Stromal cell of bone marrow (primary cell): ENCODE measurements at regions not wholly inside any gene's neighbourhood (a gene's known extent, or its start where the extent isn't known, plus 50 kb on each side); places are given as distances from the start of the nearest gene placed in this dataset.

Experiments
- DNase-seq: peaks from one replicate; pipeline ENCODE4 v3.0.0-alpha.2; 2012; ENCODE audit warnings: low read depth

DNA sequence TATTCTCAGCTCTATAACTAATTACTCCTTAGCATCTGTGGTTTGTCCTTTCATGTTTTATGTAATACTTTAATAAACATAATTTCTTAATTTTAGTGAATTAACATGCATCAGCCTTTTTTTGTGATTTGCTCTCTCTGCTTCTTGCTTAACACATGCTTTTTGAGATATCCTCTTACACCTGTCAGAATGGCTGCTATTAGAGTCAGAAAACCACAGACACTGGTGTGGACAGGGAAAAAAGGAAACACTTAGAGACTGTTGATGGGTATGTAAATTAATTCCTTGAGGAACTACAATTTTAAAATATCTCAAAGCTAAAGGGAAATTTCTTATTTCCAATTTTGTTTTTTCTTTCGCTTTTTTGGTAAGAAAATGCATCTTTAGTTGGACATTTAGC, 549.0 kb downstream of the ZNF804A start:
- DNase-seq = no peak

DNA sequence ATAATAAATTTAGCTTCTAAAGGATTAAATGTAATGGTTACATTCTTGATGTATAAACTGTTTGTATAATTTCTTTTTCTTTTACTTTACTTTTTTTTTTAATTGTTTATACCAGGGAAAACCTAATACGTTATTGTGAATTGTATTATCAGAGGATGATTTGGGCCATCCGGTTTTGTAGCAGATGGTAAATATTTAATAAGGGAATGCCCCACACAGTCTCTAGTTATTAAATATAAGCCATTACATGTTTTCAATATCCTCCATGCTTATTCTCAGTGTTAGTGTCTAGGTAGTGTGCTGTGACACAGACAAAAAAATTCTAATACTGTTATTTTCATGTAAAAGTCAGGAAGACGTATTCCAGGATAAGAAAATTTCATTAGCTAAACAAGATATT, 553.9 kb downstream of the ZNF804A start:
- no peak for DNase-seq

DNA sequence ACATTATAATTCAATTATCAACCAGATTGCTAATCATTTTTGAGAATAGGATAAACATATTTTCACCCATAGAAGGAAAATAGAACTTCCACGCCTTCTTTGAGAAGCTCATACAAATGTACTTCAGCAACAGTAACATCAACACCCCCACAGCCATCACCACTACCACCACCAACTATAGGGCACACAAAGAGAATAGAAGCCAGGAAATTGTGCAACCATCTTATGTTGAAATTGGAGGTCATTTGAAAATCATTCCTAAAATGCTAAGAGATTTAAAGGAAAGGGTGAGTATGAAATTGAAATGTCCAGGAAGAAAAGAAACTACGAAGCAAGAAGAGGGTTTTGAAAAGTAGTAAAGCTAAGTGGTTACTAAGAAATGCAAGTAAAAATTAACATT, 563.4 kb downstream of the ZNF804A start:
- no peak for DNase-seq

DNA sequence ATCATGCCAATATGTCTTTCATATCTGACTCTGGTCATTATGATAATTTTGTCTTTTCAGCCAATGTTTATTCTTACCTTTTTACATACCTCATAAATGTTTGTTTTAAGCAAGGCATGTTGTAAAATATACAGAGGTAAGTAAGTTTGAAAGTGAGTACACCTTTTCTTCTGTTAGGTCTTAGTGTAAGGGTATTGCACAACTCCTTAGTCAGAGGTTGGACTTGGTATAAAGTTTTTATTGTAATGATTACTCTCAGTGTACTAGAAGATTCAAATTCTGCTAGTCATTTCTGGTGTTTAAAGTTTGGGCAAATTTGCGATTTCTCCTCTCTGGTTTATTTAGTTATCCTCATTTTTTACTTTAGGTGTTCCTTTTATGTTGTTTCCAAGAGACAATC, 564.3 kb upstream of the FSIP2 start:
- DNase-seq = no peak

DNA sequence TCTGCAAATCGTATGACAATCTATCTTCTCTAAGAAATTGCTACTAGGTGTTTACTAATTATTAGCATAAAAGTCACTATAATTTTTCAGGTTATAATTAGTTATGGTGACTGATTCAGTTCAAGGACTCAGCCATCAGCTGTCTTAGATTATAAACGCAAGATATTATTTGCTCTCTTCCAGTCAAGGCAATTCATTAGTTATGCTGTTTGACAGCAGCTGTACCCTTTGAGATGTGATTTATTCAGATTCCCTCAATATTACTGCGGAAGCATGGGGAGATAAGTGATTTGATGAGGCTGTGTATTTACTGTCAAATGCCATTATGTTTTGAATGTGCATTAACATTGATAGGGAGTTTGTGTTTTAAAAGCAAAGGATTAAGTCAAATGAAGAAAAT, 558.9 kb upstream of the FSIP2 start:
- no peak for DNase-seq

DNA sequence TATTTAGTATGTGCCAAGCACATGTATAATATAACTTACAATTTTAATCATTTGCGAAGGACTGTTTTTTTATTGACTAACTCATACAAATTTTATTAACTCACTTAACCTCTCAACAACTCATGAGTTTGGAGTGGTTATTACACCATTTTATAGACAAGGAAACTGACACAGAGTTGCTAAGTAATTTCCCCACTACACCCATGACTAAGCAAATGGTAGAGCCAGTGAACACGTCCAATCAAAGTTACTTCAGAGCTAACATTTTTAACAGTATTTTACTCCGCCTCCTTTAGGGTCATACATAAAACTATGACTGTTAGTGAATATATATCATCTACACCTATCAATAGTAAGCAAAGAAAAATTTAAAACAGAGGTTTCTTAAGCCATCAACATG, 556.7 kb upstream of the FSIP2 start:
- DNase-seq = no peak

DNA sequence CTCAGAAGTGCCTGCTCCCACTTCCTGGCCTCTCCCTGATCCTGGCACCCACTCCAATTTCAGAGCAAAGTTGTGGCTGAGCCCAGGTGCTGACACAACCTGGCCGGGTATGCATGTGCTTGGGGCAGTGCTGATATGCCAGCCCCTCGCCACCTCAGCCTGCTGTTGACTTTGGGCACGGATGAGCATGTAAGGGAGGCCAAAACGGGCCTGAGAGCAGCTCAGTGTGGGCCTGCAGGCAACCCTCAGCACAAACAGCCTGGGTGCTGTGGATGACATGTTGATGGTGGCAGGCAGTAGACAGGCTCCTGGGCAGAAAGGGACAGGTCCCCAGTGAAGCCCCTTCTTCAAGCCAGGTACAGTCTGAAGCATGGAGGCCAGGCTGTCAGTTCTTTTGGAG, 553.6 kb upstream of the FSIP2 start:
- no peak for DNase-seq

DNA sequence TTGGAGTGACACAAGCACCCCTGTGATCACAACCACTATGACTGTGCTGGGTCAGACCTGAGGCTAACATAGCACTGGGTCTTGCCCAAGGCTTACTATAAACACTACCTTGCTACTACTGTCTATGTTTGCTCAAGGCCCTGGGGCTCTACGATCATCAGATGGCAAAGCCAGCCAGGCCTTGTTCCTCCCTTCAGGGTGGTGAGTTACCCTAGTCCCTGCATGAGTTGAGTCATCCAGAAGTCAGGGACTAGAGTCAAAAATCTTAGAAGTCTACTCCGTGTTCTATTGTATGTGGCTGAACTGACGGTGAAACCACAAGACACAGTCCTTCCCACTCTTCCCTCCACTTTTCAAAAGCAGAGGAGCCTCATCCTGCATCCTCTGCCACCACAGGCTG, 551.2 kb upstream of the FSIP2 start:
- no peak for DNase-seq

DNA sequence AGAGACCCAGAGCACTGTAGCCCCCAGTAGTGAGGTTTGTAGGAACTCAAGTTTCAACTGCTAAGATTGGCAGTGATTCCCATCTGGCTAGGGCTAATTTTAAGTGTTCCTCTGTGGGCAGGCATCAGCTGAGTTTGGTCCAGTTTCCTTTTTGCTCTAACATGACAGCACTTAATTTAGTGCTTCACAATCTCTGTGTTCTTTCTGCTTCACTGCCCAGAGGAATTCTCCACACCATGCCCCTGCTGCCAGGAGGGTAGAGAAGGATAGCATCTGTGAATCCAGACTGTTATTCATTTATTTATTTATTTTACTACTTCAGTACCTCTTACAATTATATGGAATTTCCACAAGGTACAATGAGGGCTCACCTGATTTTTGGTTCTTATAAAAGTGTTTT, 549.9 kb upstream of the FSIP2 start:
- DNase-seq = no peak

DNA sequence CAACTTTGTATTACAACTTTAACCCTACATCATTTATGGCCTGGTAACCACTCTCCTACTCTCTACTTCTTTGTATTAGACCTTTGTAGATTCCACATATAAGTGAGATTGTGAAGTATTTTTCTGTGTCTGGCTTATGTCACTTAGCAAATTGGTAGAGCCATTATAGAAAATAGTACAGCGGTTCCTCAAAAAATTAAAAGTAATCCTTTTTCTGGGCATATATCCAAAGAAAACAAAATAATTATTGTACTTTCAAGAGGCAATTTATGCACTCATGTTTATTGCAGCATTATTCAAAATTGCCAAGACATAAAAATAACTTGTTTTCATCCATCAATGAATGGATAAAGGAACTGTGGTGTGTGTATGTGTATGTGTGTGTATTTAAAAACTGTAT, 537.5 kb upstream of the FSIP2 start:
- DNase-seq = no peak

DNA sequence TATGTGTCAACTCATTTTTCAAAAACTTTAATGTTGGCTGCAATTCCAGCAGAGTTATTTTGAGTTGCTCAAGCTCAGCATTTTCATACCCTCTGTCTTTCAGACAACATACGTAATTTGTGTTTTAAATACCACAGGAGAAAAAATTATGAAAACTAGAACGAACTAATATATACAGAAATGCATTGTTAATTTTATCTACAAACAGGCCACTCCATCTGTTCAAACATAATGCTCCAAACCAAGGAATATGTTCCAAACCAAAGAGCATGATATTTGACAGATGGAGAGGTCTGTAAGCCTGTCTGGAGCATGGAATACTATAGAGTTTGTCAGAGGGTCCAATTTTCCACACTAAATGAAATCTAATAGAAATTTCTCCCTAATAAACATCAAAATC, 536.2 kb upstream of the FSIP2 start:
- DNase-seq = no peak

DNA sequence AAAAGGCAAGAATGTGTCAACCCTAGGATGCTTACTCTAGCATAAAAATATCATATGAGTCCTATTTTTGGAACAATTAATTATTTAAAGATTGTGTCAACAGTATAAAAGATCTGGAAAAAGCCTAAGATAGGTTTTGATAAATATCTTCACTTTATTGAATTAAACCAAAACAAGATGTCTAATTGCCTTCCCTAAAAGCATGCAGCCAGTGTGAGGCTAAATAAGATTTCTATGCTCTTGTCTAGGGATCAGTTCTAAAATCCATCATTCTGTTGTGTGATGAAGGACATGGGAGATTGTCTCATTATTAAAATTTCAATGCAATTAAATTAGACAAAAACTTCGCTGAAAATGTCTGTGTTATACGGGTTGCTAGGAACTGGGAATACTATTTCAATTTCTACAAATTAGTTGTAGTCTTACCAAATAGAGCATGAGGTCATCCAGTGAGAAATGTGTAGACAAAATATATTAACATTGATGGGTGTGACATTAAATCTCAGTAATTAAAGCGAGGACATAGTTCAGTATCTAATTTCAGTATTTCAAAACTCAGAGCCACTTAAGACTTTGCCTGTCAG, 535.6 kb upstream of the FSIP2 start:
- no peak for DNase-seq

DNA sequence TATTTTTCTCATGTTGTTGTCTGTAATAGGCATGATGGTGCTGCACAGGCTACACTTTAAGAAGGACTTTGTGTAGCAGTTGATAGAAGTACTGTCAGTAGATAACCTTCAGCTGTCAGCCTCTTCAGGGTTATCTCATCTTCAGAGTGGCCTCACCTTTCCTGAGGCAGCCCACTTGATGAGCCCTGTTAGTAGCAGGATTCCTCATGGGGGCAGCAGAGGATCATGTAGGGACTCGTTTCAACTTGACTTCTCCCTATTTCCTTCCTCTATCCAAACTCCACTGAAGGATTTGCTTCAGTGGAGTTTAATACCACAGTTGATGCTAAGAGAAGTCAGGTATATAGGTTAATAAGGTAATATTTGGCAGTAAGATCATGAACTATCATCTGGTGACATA, 530.3 kb upstream of the FSIP2 start:
- no peak for DNase-seq

DNA sequence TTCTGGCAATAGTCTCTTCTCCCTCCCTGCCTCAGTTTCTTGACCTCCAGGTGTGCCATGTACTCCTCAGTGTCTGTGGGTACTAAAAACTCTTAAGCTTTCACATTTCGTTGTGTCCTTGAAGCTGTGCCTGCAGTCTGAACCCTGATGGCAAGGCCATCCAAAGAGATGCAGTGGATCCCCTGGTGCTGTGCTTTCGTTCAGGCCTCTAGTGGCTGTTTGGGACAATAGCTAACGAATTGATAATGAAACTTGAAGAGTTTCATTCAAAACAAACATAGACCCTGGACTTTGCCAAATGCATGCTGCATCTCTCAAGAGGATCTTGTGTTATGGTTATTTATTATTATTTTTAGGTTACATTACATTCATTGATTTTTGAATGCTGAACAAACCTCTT, 523.1 kb upstream of the FSIP2 start:
- DNase-seq = no peak

DNA sequence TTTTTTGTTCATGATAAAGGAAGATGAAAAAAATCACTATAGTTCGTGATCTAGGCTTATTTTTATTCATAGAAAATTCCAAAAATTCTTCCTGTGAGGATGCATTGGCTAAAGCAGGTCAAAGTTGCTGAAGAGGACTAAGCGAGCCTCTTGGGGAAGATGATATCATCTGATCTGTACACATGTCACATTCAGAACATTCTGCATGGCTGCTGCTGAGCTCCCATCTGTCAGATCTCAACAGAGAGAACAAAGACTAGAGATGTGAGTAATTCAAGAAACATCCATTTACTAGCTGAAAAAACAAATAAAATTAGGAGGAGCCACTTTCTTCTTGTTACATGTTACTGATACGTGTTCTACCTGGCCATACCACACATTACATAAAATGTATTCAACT, 518.6 kb upstream of the FSIP2 start:
- no peak for DNase-seq

DNA sequence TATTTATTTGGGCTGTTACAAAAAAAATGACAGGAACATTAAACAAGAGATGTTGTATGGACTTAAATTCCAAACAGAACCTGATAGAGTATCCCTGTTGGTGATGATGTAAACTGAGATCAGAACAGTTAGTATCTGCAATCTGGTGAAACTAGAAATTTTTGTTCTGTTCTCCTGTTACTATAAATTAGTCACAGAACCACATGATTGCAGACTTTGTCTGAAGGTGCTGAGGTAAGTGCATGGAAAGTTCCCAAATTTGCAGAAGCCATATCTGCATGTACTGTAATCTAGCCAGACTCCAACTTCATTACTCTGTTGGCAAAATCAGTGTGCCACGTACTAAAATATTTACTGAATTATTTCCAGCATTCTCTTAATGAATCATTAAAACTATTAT, 516.3 kb upstream of the FSIP2 start:
- DNase-seq = no peak

DNA sequence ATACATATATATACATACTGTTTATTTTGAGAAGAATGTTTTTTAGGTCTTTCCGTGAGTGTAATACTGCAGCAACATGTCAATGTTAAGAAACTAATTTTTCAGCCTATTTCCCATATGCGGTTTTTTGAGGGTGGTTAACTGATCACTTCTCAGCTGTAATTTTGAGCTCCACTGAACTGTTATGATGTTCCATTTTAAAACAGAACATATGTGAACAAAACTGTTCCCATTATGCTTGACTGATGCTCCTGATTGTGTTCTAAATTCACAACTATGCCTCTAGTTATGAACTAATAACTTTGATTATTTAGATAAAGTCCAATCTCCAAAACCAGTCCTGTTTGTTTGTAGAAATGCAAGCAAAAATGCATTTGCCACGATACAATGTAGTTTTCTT, 511.2 kb upstream of the FSIP2 start:
- no peak for DNase-seq

DNA sequence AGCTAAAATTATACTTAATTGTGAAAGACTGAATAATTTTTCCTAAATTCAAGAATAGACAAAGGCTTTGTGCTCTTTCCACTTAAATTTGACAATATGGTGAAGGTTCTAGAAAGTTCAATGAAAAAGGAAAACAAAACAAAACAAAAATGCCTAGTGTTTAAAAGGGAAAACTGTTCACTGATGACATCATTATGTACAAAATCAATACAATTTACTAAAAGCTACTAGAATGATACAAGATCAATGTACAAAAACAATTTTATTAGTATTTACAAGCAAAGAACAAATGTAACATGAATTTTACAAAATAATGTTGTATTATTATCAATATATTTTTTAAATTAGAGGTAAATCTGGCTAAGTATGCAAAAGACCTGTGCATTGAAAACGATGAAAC, 499.1 kb upstream of the FSIP2 start:
- no peak for DNase-seq

DNA sequence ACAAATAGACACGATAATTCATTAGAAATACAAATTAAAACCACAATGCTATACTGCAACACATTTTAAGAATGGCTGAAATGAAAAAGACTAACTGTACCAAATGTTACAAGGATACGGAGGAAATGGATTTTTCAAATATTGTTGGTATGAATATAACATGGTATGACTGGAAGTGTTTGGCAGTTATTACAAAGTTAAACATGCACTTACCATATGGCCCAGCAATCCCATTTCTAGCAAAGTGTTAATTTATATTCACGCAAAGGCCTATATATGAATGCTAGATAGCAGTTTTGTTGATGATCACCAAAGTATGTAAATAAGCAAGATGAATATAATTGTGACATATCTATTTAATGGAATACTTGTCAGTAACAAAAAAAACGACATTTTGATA, 497.8 kb upstream of the FSIP2 start:
- no peak for DNase-seq

DNA sequence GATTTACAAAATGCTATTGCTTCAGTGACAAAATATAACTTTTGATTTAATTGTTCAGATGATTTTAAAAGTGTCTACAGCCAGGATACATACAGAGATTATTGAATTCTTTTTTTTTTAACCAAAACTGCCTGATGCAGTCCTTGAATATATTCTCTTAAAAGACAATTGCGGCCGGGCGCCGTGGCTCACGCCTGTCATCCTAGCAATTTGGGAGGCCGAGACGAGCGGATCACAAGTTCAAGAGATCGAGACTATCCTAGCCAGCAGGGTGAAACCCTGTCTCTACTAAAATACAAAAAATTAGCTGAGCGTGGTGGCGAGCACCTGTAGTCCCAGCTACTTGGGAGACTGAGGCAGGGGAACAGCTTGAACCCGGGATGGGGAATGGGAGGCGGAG, 497.0 kb upstream of the FSIP2 start:
- DNase-seq = no peak

DNA sequence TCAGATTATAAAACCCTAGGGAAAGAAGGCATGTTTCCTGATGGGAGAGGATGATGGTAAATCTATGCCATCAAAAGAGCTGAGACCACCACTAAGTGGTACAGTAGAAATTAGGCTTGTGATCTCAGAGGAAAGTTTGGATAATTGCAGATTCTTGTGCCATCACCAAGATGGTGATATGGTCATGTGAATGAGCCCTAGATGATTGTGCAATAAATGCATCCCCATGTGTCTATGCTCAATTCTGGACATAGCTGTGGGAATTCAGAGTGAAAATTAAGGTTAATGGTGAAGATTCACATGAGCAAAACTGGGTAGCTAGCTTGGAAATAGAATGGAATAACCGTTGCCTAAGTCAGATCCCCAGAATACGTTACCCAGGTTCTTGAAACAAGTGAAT, 496.1 kb upstream of the FSIP2 start:
- no peak for DNase-seq

DNA sequence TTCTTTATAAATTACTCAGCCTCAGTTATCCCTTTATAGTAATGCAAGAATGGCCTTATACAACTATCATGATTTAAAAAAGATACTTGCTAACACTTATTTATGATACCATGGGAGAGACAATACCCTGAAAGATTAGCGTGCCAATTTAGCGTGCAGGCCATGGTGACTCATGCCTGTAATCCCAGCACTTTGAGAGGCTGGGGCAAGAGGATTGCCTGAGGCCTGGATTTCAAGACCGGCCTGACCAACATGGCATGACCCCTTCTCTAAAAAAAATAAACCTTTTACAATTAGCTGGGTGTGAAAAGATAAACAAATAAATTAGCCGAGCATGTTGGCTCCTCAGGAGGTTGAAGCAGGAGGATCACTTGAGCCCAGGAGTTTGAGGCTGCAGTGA, 493.4 kb upstream of the FSIP2 start:
- DNase-seq = no peak

DNA sequence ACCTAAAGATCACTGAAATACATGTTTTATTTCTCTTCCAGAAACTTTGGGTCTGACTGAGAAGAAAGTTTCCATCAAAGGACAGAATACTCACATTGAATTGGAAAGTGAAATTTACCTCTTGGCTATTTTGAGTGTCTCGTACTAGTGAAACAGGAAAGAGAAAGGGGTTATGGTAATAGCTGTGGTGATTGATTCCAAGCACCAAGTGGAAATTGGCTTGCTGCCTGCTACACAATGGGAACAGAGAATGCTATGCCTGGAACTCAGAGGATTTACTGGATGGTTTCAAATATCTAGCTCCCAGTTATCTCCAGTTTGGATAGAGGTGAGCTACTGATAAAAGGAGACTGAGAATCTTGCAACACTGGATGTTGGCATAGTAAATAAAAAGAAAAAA, 492.8 kb upstream of the FSIP2 start:
- DNase-seq = no peak

DNA sequence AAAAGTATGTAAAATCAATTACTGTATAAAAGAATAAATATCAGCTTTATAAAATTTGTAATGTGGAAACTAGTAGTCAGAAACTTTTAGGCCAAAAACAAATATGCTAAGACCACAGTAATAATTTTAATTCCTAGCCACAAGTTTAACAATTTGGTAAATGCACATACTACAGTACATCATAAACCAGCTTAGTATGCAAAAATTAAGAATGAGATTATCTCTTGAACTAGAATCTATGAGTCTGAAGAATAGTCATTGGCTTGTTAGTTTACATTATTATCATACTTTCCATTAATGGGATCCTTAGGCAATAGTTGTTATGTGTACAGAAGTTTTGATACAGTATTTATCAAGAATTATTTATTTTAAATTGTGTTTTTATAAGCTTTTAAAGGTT, 491.9 kb upstream of the FSIP2 start:
- DNase-seq = no peak

DNA sequence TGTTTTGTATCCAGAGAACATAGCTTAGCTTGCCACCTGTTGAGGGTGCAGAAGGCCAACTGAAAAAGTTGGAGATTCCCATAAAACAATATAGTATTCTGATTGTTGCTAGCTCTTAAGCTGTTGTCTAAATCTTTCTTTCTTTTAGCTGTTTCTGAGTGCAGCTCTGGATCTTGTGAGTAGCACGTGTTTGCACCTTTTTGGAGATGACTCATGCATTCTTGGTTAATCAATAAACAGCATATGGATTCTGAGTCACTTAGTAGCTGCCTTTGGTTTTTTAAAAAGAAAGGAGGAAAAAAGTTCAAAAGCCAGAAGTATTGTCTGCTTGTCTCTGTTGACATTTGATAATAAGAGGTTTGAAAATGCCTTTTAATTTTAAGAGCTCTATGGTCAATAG, 483.0 kb upstream of the FSIP2 start:
- no peak for DNase-seq
